ENCODE measurements at regions not wholly inside any gene's neighbourhood (a gene's known extent, or its start where the extent isn't known, plus 50 kb on each side); places are given as distances from the start of the nearest gene placed in this dataset.

DNA sequence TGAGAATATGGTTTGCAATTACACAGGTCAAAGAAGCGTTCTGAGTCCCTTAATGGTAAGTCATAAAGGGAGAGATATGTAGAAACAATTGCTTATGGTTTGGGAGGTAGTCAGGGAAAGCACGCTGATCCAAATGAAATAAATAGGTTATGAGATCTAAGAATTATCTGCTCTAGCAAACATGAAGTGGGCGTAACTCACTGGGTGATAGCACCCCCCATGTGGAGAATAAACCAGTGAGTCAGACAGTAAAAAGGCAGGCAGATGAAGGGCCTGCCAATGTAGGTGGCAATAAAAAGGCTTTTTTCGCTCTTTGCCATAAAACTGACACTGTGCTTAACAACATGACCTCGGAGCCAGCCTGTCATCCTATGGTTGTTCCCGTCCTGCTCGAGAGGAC lies 306.9 kb downstream of the GLRX3 start:
- TF ChIP-seq POLR2A (IDR thresholded peaks at IDR 0.05): no peak
- TF ChIP-seq EP300 (IDR thresholded peaks at IDR 0.05): no peak
- no peak for TF ChIP-seq CTCF (IDR thresholded peaks at IDR 0.05)
- no peak for TF ChIP-seq POLR2AphosphoS5 (IDR thresholded peaks at IDR 0.05)
